Right hindlimb (tissue), 1 donor: ENCODE measurements at regions not wholly inside any gene's neighbourhood (a gene's known extent, or its start where the extent isn't known, plus 50 kb on each side); places are given as distances from the start of the nearest gene placed in this dataset.

Source experiments
- DNase-seq: peaks from one replicate; pipeline ENCODE4 v3.0.0-alpha.2; 2018

- no peak for DNase-seq
Observed at GRCh38 chr10:65846949-65847348, 1078.9 kb upstream of the LRRTM3 start.

- no peak for DNase-seq
Observed at GRCh38 chr10:65847436-65848230, 1078.2 kb upstream of the LRRTM3 start.

GRCh38 chr10:65858841-65859240 lies 1067.0 kb upstream of the LRRTM3 start:
- DNase-seq: no peak

- DNase-seq: no peak
Observed at GRCh38 chr10:65861249-65861648, 1064.6 kb upstream of the LRRTM3 start.
